Naive thymus-derived CD4-positive, alpha-beta T cell (primary cell): ENCODE measurements at regions not wholly inside any gene's neighbourhood (a gene's known extent, or its start where the extent isn't known, plus 50 kb on each side); places are given as distances from the start of the nearest gene placed in this dataset.

Source experiments
- ATAC-seq: fragments of 150-1000 bp; cut with Tn5 transposase; 2 replicates; pipeline ENCODE4 v1.10.0; 2021; ENCODE audit warnings: mild to moderate bottlenecking, moderate library complexity
- CTCF ChIA-PET: fragments of 350-600 bp; sonication (Branson Sonifier 250); formaldehyde crosslinking; loops from one replicate; lab custom pipeline; 2021; ENCODE audit warnings: antibody characterized with exemption; lab: Charles Lee
- POLR2A ChIA-PET: fragments of 350-600 bp; sonication (Branson Sonifier 250); formaldehyde crosslinking; loops from one replicate; lab custom pipeline; 2021; ENCODE audit warnings: antibody characterized with exemption, inconsistent platforms; lab: Charles Lee
- DNase-seq, 9 donors: peaks; one replicate each; pipeline versions ENCODE4 v3.0.0 to v3.0.0-alpha.2; 2020 to 2022; ENCODE audit warnings: mixed read lengths in 1 of 9
- H3K27ac ChIP-seq: one replicate; pipeline ENCODE4 v1.7.0; 2013; ENCODE audit warnings: mild to moderate bottlenecking, low read depth, low read length, moderate library complexity
- H3K27me3 ChIP-seq, 2 donors: one replicate each; pipeline ENCODE4 v1.7.0; 2013; ENCODE audit warnings: low read length in 2 of 2, mild to moderate bottlenecking in 2 of 2, moderate library complexity in 2 of 2; ENCODE audit not compliant: control insufficient read depth in 2 of 2, insufficient read depth in 2 of 2
- H3K36me3 ChIP-seq, 3 experiments: 1 replicate in 2 of 3; 2 replicates in 1 of 3; pipeline ENCODE4 v1.7.0; 2013; ENCODE audit warnings: low read length in 3 of 3, mild to moderate bottlenecking in 3 of 3, moderate library complexity in 1 of 3; ENCODE audit not compliant: insufficient read depth in 3 of 3, control insufficient read depth in 2 of 3
- H3K4me1 ChIP-seq, 2 donors: one replicate each; pipeline ENCODE4 v1.7.0; 2013; ENCODE audit warnings: low read length in 2 of 2, mild to moderate bottlenecking in 2 of 2, moderate library complexity in 1 of 2; ENCODE audit not compliant: control insufficient read depth in 2 of 2, insufficient read depth in 2 of 2
- H3K4me3 ChIP-seq: 2 replicates; pipeline ENCODE4 v1.7.0; 2013; ENCODE audit warnings: mild to moderate bottlenecking, low read length
- H3K9me3 ChIP-seq, 3 experiments: 1 replicate in 2 of 3; 2 replicates in 1 of 3; pipeline ENCODE4 v1.7.0; 2013; ENCODE audit warnings: low read length in 3 of 3; ENCODE audit not compliant: control insufficient read depth in 2 of 3
- H3K27ac Mint-ChIP-seq, 9 donors: one replicate each; pipeline ENCODE4 v1.8.0; 2020 to 2022; ENCODE audit warnings: mixed read lengths in 9 of 9, mild to moderate bottlenecking in 8 of 9, moderate library complexity in 5 of 9, inconsistent platforms in 2 of 9
- H3K27me3 Mint-ChIP-seq, 5 donors: one replicate each; pipeline ENCODE4 v1.8.0; 2021 to 2022; ENCODE audit warnings: mixed read lengths in 5 of 5, mild to moderate bottlenecking in 1 of 5
- H3K36me3 Mint-ChIP-seq, 5 donors: one replicate each; pipeline ENCODE4 v1.8.0; 2020 to 2022; ENCODE audit warnings: mixed read lengths in 5 of 5, mild to moderate bottlenecking in 3 of 5, inconsistent platforms in 1 of 5
- H3K4me1 Mint-ChIP-seq, 7 donors: one replicate each; pipeline ENCODE4 v1.8.0; 2020 to 2022; ENCODE audit warnings: mixed read lengths in 7 of 7, mild to moderate bottlenecking in 3 of 7, inconsistent platforms in 1 of 7
- H3K4me3 Mint-ChIP-seq, 10 donors: one replicate each; pipeline ENCODE4 v1.8.0; 2020 to 2022; ENCODE audit warnings: mild to moderate bottlenecking in 10 of 10, mixed read lengths in 10 of 10, moderate library complexity in 6 of 10, inconsistent platforms in 2 of 10
- H3K9me3 Mint-ChIP-seq, 11 donors: one replicate each; pipeline ENCODE4 v1.8.0; 2020 to 2022; ENCODE audit warnings: mixed read lengths in 11 of 11, mild to moderate bottlenecking in 4 of 11, inconsistent platforms in 1 of 11, moderate library complexity in 1 of 11
- intact Hi-C, 2 donors: fragments of 100-400 bp; cut with micrococcal nuclease; formaldehyde crosslinking; loops; one replicate each; pipeline ENCODE4 v1.15.1; 2023

GRCh38 chr5:158516521-158516920 lies 583.2 kb downstream of the EBF1 start:
- Mint-ChIP-seq H3K27me3 (no peaks in the 10 kb centered on the region), H3K4me1 (peaks cover 10 to 46% (median 32%) of the 10 kb centered on the region in 7 donors), H3K27ac (no peak overlapping the region), H3K9me3 (no peaks in the 10 kb centered on the region), H3K36me3 (peaks cover 0 to 7% (median 0%) of the 10 kb centered on the region in 5 donors), H3K4me3 (no peak overlapping the region)
- no peak overlapping the region for H3K4me3 ChIP-seq
- peaks cover 0 to 20% of the 10 kb centered on the region in 2 donors for H3K4me1 ChIP-seq
- CTCF ChIA-PET = no interaction called here
- H3K9me3 ChIP-seq = no peaks in the 10 kb centered on the region
- DNase-seq (no peak), ATAC-seq (no peak)
- H3K36me3 ChIP-seq = no peaks in the 10 kb centered on the region
- H3K27me3 ChIP-seq = no peaks in the 10 kb centered on the region
- intact Hi-C loops = loop anchor here (10.0 kb wide), 2 partner anchors 82 to 588 kb away; no protein-coding TSS in a partner anchor
- POLR2A ChIA-PET = no interaction called here
- no peak overlapping the region for H3K27ac ChIP-seq

- intact Hi-C loops = loop anchor here (10.0 kb wide), 2 partner anchors 80 to 590 kb away; no protein-coding TSS in a partner anchor
- DNase-seq (no peak), ATAC-seq (no peak)
- H3K27ac Mint-ChIP-seq = peak overlapping the region in 1 of 9 donors; percentile 47
- H3K27ac ChIP-seq = no peak overlapping the region
- no peaks in the 10 kb centered on the region for H3K9me3 ChIP-seq
- peaks cover 0 to 21% of the 10 kb centered on the region in 2 donors for H3K4me1 ChIP-seq
- H3K36me3 ChIP-seq = no peaks in the 10 kb centered on the region
- H3K4me1 Mint-ChIP-seq = peaks cover 10 to 58% (median 41%) of the 10 kb centered on the region in 7 donors
- H3K4me3 Mint-ChIP-seq = peak overlapping the region in 1 of 10 donors; percentile 70
- no peaks in the 10 kb centered on the region for H3K27me3 ChIP-seq
- H3K36me3 Mint-ChIP-seq = peaks cover 0 to 7% (median 0%) of the 10 kb centered on the region in 5 donors
- ChIA-PET CTCF (no interaction called here), POLR2A (interaction anchor here (0.6 kb wide), 1 partner anchor 1587 kb away, joined by 8 read pairs; no protein-coding TSS in a partner anchor)
- no peak overlapping the region for H3K4me3 ChIP-seq
- H3K9me3 Mint-ChIP-seq = peaks cover 0 to 5% (median 0%) of the 10 kb centered on the region in 11 donors
- H3K27me3 Mint-ChIP-seq = no peaks in the 10 kb centered on the region
Measured at GRCh38 chr5:158514986-158515359, 584.7 kb downstream of the EBF1 start.

GRCh38 chr5:158514319-158514985 lies 585.3 kb downstream of the EBF1 start:
- peaks cover 0 to 5% (median 0%) of the 10 kb centered on the region in 11 donors for H3K9me3 Mint-ChIP-seq
- H3K9me3 ChIP-seq = no peaks in the 10 kb centered on the region
- peaks cover 10 to 58% (median 41%) of the 10 kb centered on the region in 7 donors for H3K4me1 Mint-ChIP-seq
- peak overlapping the region in 5 of 9 donors; percentile 4 to 68 (median 55) for H3K27ac Mint-ChIP-seq
- H3K4me1 ChIP-seq = peaks cover 0 to 21% of the 10 kb centered on the region in 2 donors
- H3K36me3 ChIP-seq = no peaks in the 10 kb centered on the region
- H3K4me3 Mint-ChIP-seq = peak overlapping the region in 5 of 10 donors; percentile 38 to 82 (median 70)
- no peaks in the 10 kb centered on the region for H3K27me3 Mint-ChIP-seq
- ChIA-PET POLR2A (interaction anchor here (0.6 to 0.8 kb wide), 2 partner anchors 667 to 1587 kb away, joined by 3 to 8 read pairs; no protein-coding TSS in a partner anchor), CTCF (no interaction called here)
- no peak overlapping the region for H3K27ac ChIP-seq
- peaks cover 0 to 7% (median 0%) of the 10 kb centered on the region in 5 donors for H3K36me3 Mint-ChIP-seq
- intact Hi-C loops = loop anchor here (10.0 kb wide), 2 partner anchors 80 to 590 kb away; no protein-coding TSS in a partner anchor
- no peaks in the 10 kb centered on the region for H3K27me3 ChIP-seq
- no peak overlapping the region for H3K4me3 ChIP-seq
- ATAC-seq (no peak), DNase-seq (no peak)

- Histone ChIP-seq H3K27me3 (no peaks in the 10 kb centered on the region), H3K27ac (peak overlapping the region; percentile 6), H3K4me3 (peak overlapping the region; percentile 14), H3K4me1 (peaks cover 0 to 21% of the 10 kb centered on the region in 2 donors), H3K36me3 (no peaks in the 10 kb centered on the region), H3K9me3 (no peaks in the 10 kb centered on the region)
- intact Hi-C loops = loop anchor here (10.0 kb wide), 2 partner anchors 79 to 591 kb away; no protein-coding TSS in a partner anchor
- peaks cover 10 to 58% (median 41%) of the 10 kb centered on the region in 7 donors for H3K4me1 Mint-ChIP-seq
- CTCF ChIA-PET = no interaction called here
- peak overlapping the region; percentile 4 to 70 (median 63) for H3K27ac Mint-ChIP-seq
- peak in 5 of 9 donors; percentile 1 to 20 (median 8) for DNase-seq
- no peak for ATAC-seq
- no peaks in the 10 kb centered on the region for H3K27me3 Mint-ChIP-seq
- POLR2A ChIA-PET = interaction anchor here (0.8 kb wide), 1 partner anchor 668 kb away, joined by 3 read pairs; no protein-coding TSS in a partner anchor
- H3K4me3 Mint-ChIP-seq = peak overlapping the region in 9 of 10 donors; percentile 52 to 82 (median 67)
- peaks cover 0 to 5% (median 0%) of the 10 kb centered on the region in 11 donors for H3K9me3 Mint-ChIP-seq
- peaks cover 0 to 7% (median 0%) of the 10 kb centered on the region in 5 donors for H3K36me3 Mint-ChIP-seq
Measured at GRCh38 chr5:158513490-158514318, 586.0 kb downstream of the EBF1 start.

GRCh38 chr5:158511454-158511853 lies 588.3 kb downstream of the EBF1 start:
- Histone ChIP-seq H3K36me3 (no peaks in the 10 kb centered on the region), H3K4me3 (no peak overlapping the region), H3K27me3 (no peaks in the 10 kb centered on the region), H3K9me3 (peaks cover 0 to 2% (median 0%) of the 10 kb centered on the region in 3 experiments), H3K4me1 (peaks cover 0 to 21% of the 10 kb centered on the region in 2 donors), H3K27ac (no peak overlapping the region)
- peak overlapping the region in 3 of 10 donors; percentile 17 to 37 (median 30) for H3K4me3 Mint-ChIP-seq
- peaks cover 0 to 7% (median 1%) of the 10 kb centered on the region in 5 donors for H3K36me3 Mint-ChIP-seq
- CTCF ChIA-PET = no interaction called here
- H3K27ac Mint-ChIP-seq = peak overlapping the region in 7 of 9 donors; percentile 11 to 81 (median 41)
- ATAC-seq (peak; percentile 44), DNase-seq (peak in 2 of 9 donors; percentile 7 to 20)
- H3K9me3 Mint-ChIP-seq = peaks cover 0 to 16% (median 6%) of the 10 kb centered on the region in 11 donors
- POLR2A ChIA-PET = interaction anchor here (1.3 kb wide), 1 partner anchor 8 kb away, joined by 3 read pairs; no protein-coding TSS in a partner anchor
- H3K27me3 Mint-ChIP-seq = no peaks in the 10 kb centered on the region
- intact Hi-C loops = loop anchor here (10.0 kb wide), 2 partner anchors 77 to 593 kb away; no protein-coding TSS in a partner anchor
- H3K4me1 Mint-ChIP-seq = peaks cover 10 to 51% (median 41%) of the 10 kb centered on the region in 7 donors

GRCh38 chr5:158510479-158510878 lies 589.2 kb downstream of the EBF1 start:
- peaks cover 10 to 48% (median 40%) of the 10 kb centered on the region in 7 donors for H3K4me1 Mint-ChIP-seq
- peaks cover under 1 to 10% (median 6%) of the 10 kb centered on the region in 5 donors for H3K36me3 Mint-ChIP-seq
- DNase-seq (no peak), ATAC-seq (no peak)
- H3K4me3 Mint-ChIP-seq = peak overlapping the region in 1 of 10 donors; percentile 40
- H3K4me1 ChIP-seq = peaks cover 0 to 21% of the 10 kb centered on the region in 2 donors
- peak overlapping the region in 5 of 9 donors; percentile 5 to 74 (median 28) for H3K27ac Mint-ChIP-seq
- no peaks in the 10 kb centered on the region for H3K27me3 Mint-ChIP-seq
- no peaks in the 10 kb centered on the region for H3K36me3 ChIP-seq
- ChIA-PET CTCF (no interaction called here), POLR2A (no interaction called here)
- intact Hi-C loops = loop anchor here (10.0 kb wide), 2 partner anchors 76 to 594 kb away; no protein-coding TSS in a partner anchor
- peaks cover 0 to 11% (median 0%) of the 10 kb centered on the region in 3 experiments for H3K9me3 ChIP-seq
- H3K27ac ChIP-seq = no peak overlapping the region
- peaks cover 3 to 25% (median 16%) of the 10 kb centered on the region in 11 donors for H3K9me3 Mint-ChIP-seq
- H3K27me3 ChIP-seq = no peaks in the 10 kb centered on the region
- H3K4me3 ChIP-seq = no peak overlapping the region
